Trophoblast cell (in vitro differentiated cells and primary cell): ENCODE measurements at regions not wholly inside any gene's neighbourhood (a gene's known extent, or its start where the extent isn't known, plus 50 kb on each side); places are given as distances from the start of the nearest gene placed in this dataset.

Experiments used
- DNase-seq, 2 donors: peaks; one replicate each; pipeline ENCODE4 v3.0.0-alpha.2; 2016
- H2AFZ ChIP-seq: 2 replicates; pipeline ENCODE4 v1.6.1; 2013; ENCODE audit warnings: low read length, moderate library complexity, mild to moderate bottlenecking; ENCODE audit not compliant: insufficient read depth, poor library complexity
- H2AK5ac ChIP-seq: 2 replicates; pipeline ENCODE4 v1.6.1; 2013; ENCODE audit warnings: mild to moderate bottlenecking, low read length
- H2BK120ac ChIP-seq: 2 replicates; pipeline ENCODE4 v1.6.1; 2013; ENCODE audit warnings: low read length, mild to moderate bottlenecking, moderate library complexity; ENCODE audit not compliant: insufficient read depth, poor library complexity
- H2BK12ac ChIP-seq: 2 replicates; pipeline ENCODE4 v1.6.1; 2013; ENCODE audit warnings: mild to moderate bottlenecking, low read length, moderate library complexity
- H2BK5ac ChIP-seq: 2 replicates; pipeline ENCODE4 v1.6.1; 2013; ENCODE audit warnings: low read length, low read depth, moderate library complexity, mild to moderate bottlenecking; ENCODE audit not compliant: poor library complexity
- H3K14ac ChIP-seq: 2 replicates; pipeline ENCODE4 v1.6.1; 2013; ENCODE audit warnings: mild to moderate bottlenecking, low read length
- H3K18ac ChIP-seq: 2 replicates; pipeline ENCODE4 v1.6.1; 2013; ENCODE audit warnings: mild to moderate bottlenecking, low read length
- H3K23ac ChIP-seq: 2 replicates; pipeline ENCODE4 v1.6.1; 2013; ENCODE audit warnings: low read length
- H3K27ac ChIP-seq: 2 replicates; pipeline ENCODE4 v1.5.1; 2013; ENCODE audit warnings: low read depth, mild to moderate bottlenecking, inconsistent platforms, low read length, moderate library complexity
- H3K27me3 ChIP-seq: 2 replicates; pipeline ENCODE4 v1.6.1; 2013; ENCODE audit warnings: inconsistent platforms, mild to moderate bottlenecking, low read length, moderate library complexity; ENCODE audit not compliant: insufficient read depth
- H3K36me3 ChIP-seq, 2 experiments: 1 replicate in 1 of 2; 2 replicates in 1 of 2; pipeline ENCODE4 v1.6.1; 2013; ENCODE audit warnings: low read length in 2 of 2, mild to moderate bottlenecking in 2 of 2, moderate library complexity in 1 of 2; ENCODE audit not compliant: insufficient read depth in 2 of 2, control insufficient read depth in 1 of 2
- H3K4ac ChIP-seq: 2 replicates; pipeline ENCODE4 v1.6.1; 2013; ENCODE audit warnings: low read depth, mild to moderate bottlenecking, low read length, moderate library complexity
- H3K4me1 ChIP-seq, 2 experiments: 1 replicate in 1 of 2; 2 replicates in 1 of 2; pipeline ENCODE4 v1.6.1; 2013; ENCODE audit warnings: low read length in 2 of 2, mild to moderate bottlenecking in 2 of 2, moderate library complexity in 1 of 2; ENCODE audit not compliant: insufficient read depth in 2 of 2, control insufficient read depth in 1 of 2
- H3K4me2 ChIP-seq: 2 replicates; pipeline ENCODE4 v1.6.1; 2013; ENCODE audit warnings: inconsistent platforms, mild to moderate bottlenecking, low read length, moderate library complexity
- H3K4me3 ChIP-seq: 2 replicates; pipeline ENCODE4 v1.5.1; 2013; ENCODE audit warnings: mild to moderate bottlenecking, low read depth, low read length, inconsistent platforms
- H3K79me1 ChIP-seq: one replicate; pipeline ENCODE4 v1.6.1; 2013; ENCODE audit warnings: low read length
- H3K79me2 ChIP-seq: 2 replicates; pipeline ENCODE4 v1.6.1; 2013; ENCODE audit warnings: low read length, mild to moderate bottlenecking; ENCODE audit not compliant: control insufficient read depth, insufficient read depth, poor library complexity
- H3K9ac ChIP-seq: 2 replicates; pipeline ENCODE4 v1.6.1; 2013; ENCODE audit warnings: mild to moderate bottlenecking, low read length
- H3K9me3 ChIP-seq: 2 replicates; pipeline ENCODE4 v1.6.1; 2013; ENCODE audit warnings: low read depth, mild to moderate bottlenecking, control low read depth, inconsistent platforms, low read length; ENCODE audit not compliant: insufficient read depth
- H4K12ac ChIP-seq: 2 replicates; pipeline ENCODE4 v1.6.1; 2013; ENCODE audit warnings: low read depth, mild to moderate bottlenecking, low read length, moderate library complexity
- H4K8ac ChIP-seq: 2 replicates; pipeline ENCODE4 v1.6.1; 2013; ENCODE audit warnings: low read depth, mild to moderate bottlenecking, low read length, moderate library complexity
- H4K91ac ChIP-seq: one replicate; pipeline ENCODE4 v1.6.1; 2013; ENCODE audit warnings: low read depth, mild to moderate bottlenecking, low read length, moderate library complexity
- WGBS: extraction: QIAGEN DNeasy Blood & Tissue Kit; methylation state at CpG from one replicate; pipeline ENCODE4 v1.1.7; 2013; ENCODE audit warnings: missing lambda C conversion rate; ENCODE audit not compliant: insufficient read length, insufficient coverage; ENCODE audit errors: extremely low coverage; 5-methylcytosine and 5-hydroxymethylcytosine counted together

- H3K14ac ChIP-seq: no peak overlapping the region
- no CpG with 5 or more reads among the region's 8 CpGs for WGBS
- no peak overlapping the region for H2BK12ac ChIP-seq
- H3K4me3 ChIP-seq: no peak overlapping the region
- H3K27ac ChIP-seq: no peak overlapping the region
- no peaks in the 10 kb centered on the region for H3K36me3 ChIP-seq
- no peak overlapping the region for H3K23ac ChIP-seq
- H3K4me1 ChIP-seq: no peaks in the 10 kb centered on the region
- H3K4me2 ChIP-seq: no peak overlapping the region
- no peaks in the 10 kb centered on the region for H3K79me2 ChIP-seq
- H3K18ac ChIP-seq: no peak overlapping the region
- H2BK120ac ChIP-seq: no peak overlapping the region
- H3K9ac ChIP-seq: no peak overlapping the region
- no peaks in the 10 kb centered on the region for H3K27me3 ChIP-seq
- H4K12ac ChIP-seq: no peak overlapping the region
- no peak overlapping the region for H2BK5ac ChIP-seq
- H4K8ac ChIP-seq: no peak overlapping the region
- H3K4ac ChIP-seq: no peak overlapping the region
- H2AK5ac ChIP-seq: no peak overlapping the region
- H4K91ac ChIP-seq: no peak overlapping the region
- no peaks in the 10 kb centered on the region for H3K79me1 ChIP-seq
- no peak for DNase-seq
- no peak overlapping the region for H2AFZ ChIP-seq
- no peaks in the 10 kb centered on the region for H3K9me3 ChIP-seq
Observed at GRCh38 chr12:127268213-127268612, 998.8 kb upstream of the TMEM132C start.

GRCh38 chr12:127268706-127269425 is 998.1 kb upstream of the TMEM132C start:
- Histone ChIP-seq H3K27me3 (no peaks in the 10 kb centered on the region), H2AK5ac (no peak overlapping the region)

GRCh38 chr12:127270193-127270592 is 996.8 kb upstream of the TMEM132C start:
- Histone ChIP-seq H2BK5ac (no peak overlapping the region), H3K14ac (no peak overlapping the region), H2BK12ac (no peak overlapping the region), H3K36me3 (no peaks in the 10 kb centered on the region), H4K8ac (no peak overlapping the region), H4K12ac (no peak overlapping the region), H3K9me3 (no peaks in the 10 kb centered on the region), H3K4me2 (no peak overlapping the region), H3K27me3 (no peaks in the 10 kb centered on the region), H2BK120ac (no peak overlapping the region), H3K79me2 (no peaks in the 10 kb centered on the region), H3K4ac (no peak overlapping the region), H3K18ac (no peak overlapping the region), H2AK5ac (no peak overlapping the region), H3K23ac (no peak overlapping the region), H3K4me1 (no peaks in the 10 kb centered on the region), H3K4me3 (no peak overlapping the region), H3K9ac (no peak overlapping the region), H3K27ac (no peak overlapping the region), H4K91ac (no peak overlapping the region), H3K79me1 (no peaks in the 10 kb centered on the region), H2AFZ (no peak overlapping the region)
- no CpG with 5 or more reads among the region's 3 CpGs for WGBS
- peak in 1 of 2 donors; percentile 28 for DNase-seq

More at GRCh38 chr12:127268706-127269425, 998.1 kb upstream of the TMEM132C start:
- no peak for DNase-seq
- Histone ChIP-seq H2AFZ (no peak overlapping the region), H3K18ac (no peak overlapping the region), H2BK120ac (no peak overlapping the region), H3K79me2 (no peaks in the 10 kb centered on the region), H4K12ac (no peak overlapping the region), H3K36me3 (no peaks in the 10 kb centered on the region), H3K4me3 (no peak overlapping the region), H3K9me3 (no peaks in the 10 kb centered on the region), H3K79me1 (no peaks in the 10 kb centered on the region), H3K4ac (no peak overlapping the region), H3K27ac (no peak overlapping the region), H3K9ac (no peak overlapping the region), H3K14ac (no peak overlapping the region), H3K4me2 (no peak overlapping the region), H2BK12ac (no peak overlapping the region), H3K4me1 (no peaks in the 10 kb centered on the region), H4K8ac (no peak overlapping the region), H4K91ac (no peak overlapping the region), H2BK5ac (no peak overlapping the region), H3K23ac (no peak overlapping the region)
- WGBS: no CpG with 5 or more reads among the region's 6 CpGs

- no peaks in the 10 kb centered on the region for H3K9me3 ChIP-seq
- H4K91ac ChIP-seq: no peak overlapping the region
- no peak overlapping the region for H3K27ac ChIP-seq
- no peak overlapping the region for H3K18ac ChIP-seq
- H3K9ac ChIP-seq: no peak overlapping the region
- no peak overlapping the region for H3K4me2 ChIP-seq
- no peak overlapping the region for H2AK5ac ChIP-seq
- H2BK120ac ChIP-seq: no peak overlapping the region
- no peak overlapping the region for H3K23ac ChIP-seq
- H3K36me3 ChIP-seq: no peaks in the 10 kb centered on the region
- no peaks in the 10 kb centered on the region for H3K27me3 ChIP-seq
- H3K4me1 ChIP-seq: no peaks in the 10 kb centered on the region
- DNase-seq: no peak
- no CpG with 5 or more reads among the region's 10 CpGs for WGBS
- H4K8ac ChIP-seq: no peak overlapping the region
- H3K4ac ChIP-seq: no peak overlapping the region
- no peaks in the 10 kb centered on the region for H3K79me1 ChIP-seq
- no peak overlapping the region for H2BK12ac ChIP-seq
- H4K12ac ChIP-seq: no peak overlapping the region
- no peak overlapping the region for H3K4me3 ChIP-seq
- H2BK5ac ChIP-seq: no peak overlapping the region
- no peaks in the 10 kb centered on the region for H3K79me2 ChIP-seq
- H3K14ac ChIP-seq: no peak overlapping the region
- H2AFZ ChIP-seq: no peak overlapping the region
Observed at GRCh38 chr12:127271776-127272175, 995.2 kb upstream of the TMEM132C start.
